Hepatocyte (in vitro differentiated cells): ENCODE measurements at regions not wholly inside any gene's neighbourhood (a gene's known extent, or its start where the extent isn't known, plus 50 kb on each side); places are given as distances from the start of the nearest gene placed in this dataset.
"Not testable (repeated sequence)": the region's sequence is repeated elsewhere in the genome, so short reads cannot be mapped to it uniquely, and the experiment has no call there.

Source experiments
- EZH2 ChIP-seq: fragments of 200-600 bp; sonication (generic); IDR thresholded peaks from 2 replicates; pipeline ENCODE4 v1.6.1; 2016; ENCODE audit warnings: antibody characterized with exemption, mild to moderate bottlenecking, borderline replicate concordance
- TF ChIP-seq, protein P1 (sequence below): fragments of 200-600 bp; sonication (generic); IDR thresholded peaks from 2 replicates; pipeline ENCODE4 v1.5.1; 2016; ENCODE audit warnings: antibody characterized with exemption, mild to moderate bottlenecking; ENCODE audit not compliant: poor library complexity

DNA sequence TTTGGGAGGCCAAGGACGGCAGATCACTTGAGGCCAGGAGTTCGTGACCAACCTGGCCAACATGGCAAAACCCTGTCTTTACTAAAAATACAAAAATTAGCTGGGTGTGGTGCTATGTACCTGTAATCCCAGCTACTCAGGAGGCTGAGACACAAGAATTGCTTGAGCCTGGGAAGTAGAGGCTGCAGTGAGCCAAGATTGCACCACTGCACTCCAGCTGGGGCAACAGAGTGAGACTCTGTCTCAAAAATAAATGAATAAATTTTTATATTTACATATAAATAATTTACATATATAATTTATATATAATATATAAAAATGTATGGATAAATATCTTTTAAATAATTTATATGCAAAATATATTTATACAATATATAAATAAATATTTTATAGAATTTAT is 263.3 kb downstream of the TPBG start:
- TF ChIP-seq, protein P1, sequence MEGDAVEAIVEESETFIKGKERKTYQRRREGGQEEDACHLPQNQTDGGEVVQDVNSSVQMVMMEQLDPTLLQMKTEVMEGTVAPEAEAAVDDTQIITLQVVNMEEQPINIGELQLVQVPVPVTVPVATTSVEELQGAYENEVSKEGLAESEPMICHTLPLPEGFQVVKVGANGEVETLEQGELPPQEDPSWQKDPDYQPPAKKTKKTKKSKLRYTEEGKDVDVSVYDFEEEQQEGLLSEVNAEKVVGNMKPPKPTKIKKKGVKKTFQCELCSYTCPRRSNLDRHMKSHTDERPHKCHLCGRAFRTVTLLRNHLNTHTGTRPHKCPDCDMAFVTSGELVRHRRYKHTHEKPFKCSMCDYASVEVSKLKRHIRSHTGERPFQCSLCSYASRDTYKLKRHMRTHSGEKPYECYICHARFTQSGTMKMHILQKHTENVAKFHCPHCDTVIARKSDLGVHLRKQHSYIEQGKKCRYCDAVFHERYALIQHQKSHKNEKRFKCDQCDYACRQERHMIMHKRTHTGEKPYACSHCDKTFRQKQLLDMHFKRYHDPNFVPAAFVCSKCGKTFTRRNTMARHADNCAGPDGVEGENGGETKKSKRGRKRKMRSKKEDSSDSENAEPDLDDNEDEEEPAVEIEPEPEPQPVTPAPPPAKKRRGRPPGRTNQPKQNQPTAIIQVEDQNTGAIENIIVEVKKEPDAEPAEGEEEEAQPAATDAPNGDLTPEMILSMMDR = not testable (repeated sequence)
- not testable (repeated sequence) for TF ChIP-seq EZH2
